HG02571 (cell line): ENCODE measurements at regions not wholly inside any gene's neighbourhood (a gene's known extent, or its start where the extent isn't known, plus 50 kb on each side); places are given as distances from the start of the nearest gene placed in this dataset.
A peak's percentile ranks its signal among the peaks of the same experiment; 100 is the strongest.

Experiments used
- ATAC-seq: cut with Tn5 transposase; IDR thresholded peaks from one replicate; pipeline ENCODE4 v1.9.1; 2021; ENCODE audit warnings: mild to moderate bottlenecking, moderate library complexity; ENCODE audit not compliant: unreplicated experiment

- no peak for ATAC-seq
Measured at GRCh38 chr5:92471861-92472260, 1088.7 kb upstream of the ARRDC3 start.

GRCh38 chr5:92470770-92471169 is 1087.7 kb upstream of the ARRDC3 start:
- no peak for ATAC-seq

GRCh38 chr5:92468295-92468694 is 1085.2 kb upstream of the ARRDC3 start:
- ATAC-seq: no peak

GRCh38 chr5:92467695-92468094 is 1084.6 kb upstream of the ARRDC3 start:
- ATAC-seq: no peak

- no peak for ATAC-seq
Measured at GRCh38 chr5:92460505-92460904, 1077.4 kb upstream of the ARRDC3 start.

GRCh38 chr5:92459654-92460053 is 1076.5 kb upstream of the ARRDC3 start:
- no peak for ATAC-seq

- ATAC-seq: peak; percentile 84
Measured at GRCh38 chr5:92455011-92455410, 1071.9 kb upstream of the ARRDC3 start.

- ATAC-seq: no peak
Measured at GRCh38 chr5:92444888-92445287, 1061.8 kb upstream of the ARRDC3 start.

- no peak for ATAC-seq
Measured at GRCh38 chr5:92435781-92436180, 1052.7 kb upstream of the ARRDC3 start.

- ATAC-seq: no peak
Measured at GRCh38 chr5:92429646-92430045, 1046.5 kb upstream of the ARRDC3 start.

GRCh38 chr5:92428415-92428814 is 1045.3 kb upstream of the ARRDC3 start:
- no peak for ATAC-seq

- no peak for ATAC-seq
Measured at GRCh38 chr5:92424785-92425426, 1041.8 kb upstream of the ARRDC3 start.

- ATAC-seq: no peak
Measured at GRCh38 chr5:92421942-92422341, 1038.8 kb upstream of the ARRDC3 start.

- ATAC-seq: no peak
Measured at GRCh38 chr5:92421196-92421595, 1038.1 kb upstream of the ARRDC3 start.

GRCh38 chr5:92419261-92419660 is 1036.1 kb upstream of the ARRDC3 start:
- ATAC-seq: no peak

GRCh38 chr5:92418341-92418740 is 1035.2 kb upstream of the ARRDC3 start:
- no peak for ATAC-seq

- ATAC-seq: no peak
Measured at GRCh38 chr5:92409134-92409533, 1026.0 kb upstream of the ARRDC3 start.

GRCh38 chr5:92402956-92403702 is 1020.0 kb upstream of the ARRDC3 start:
- ATAC-seq: no peak

GRCh38 chr5:92402045-92402444 is 1018.9 kb upstream of the ARRDC3 start:
- no peak for ATAC-seq

GRCh38 chr5:92401492-92401891 is 1018.4 kb upstream of the ARRDC3 start:
- ATAC-seq: no peak

GRCh38 chr5:92394936-92395335 is 1011.8 kb upstream of the ARRDC3 start:
- ATAC-seq: no peak

- ATAC-seq: no peak
Measured at GRCh38 chr5:92390657-92391056, 1007.5 kb upstream of the ARRDC3 start.
